H1 (cell line): ENCODE measurements at regions not wholly inside any gene's neighbourhood (a gene's known extent, or its start where the extent isn't known, plus 50 kb on each side); places are given as distances from the start of the nearest gene placed in this dataset.

Source experiments
- CTCF ChIA-PET: fragments of 300-600 bp; sonication (Branson Sonifier 250); formaldehyde crosslinking; loops from one replicate; lab custom pipeline; 2021; ENCODE audit not compliant: partially characterized antibody; lab: Charles Lee
- POLR2A ChIA-PET: fragments of 300-600 bp; sonication (Branson Sonifier 250); formaldehyde crosslinking; loops from one replicate; lab custom pipeline; 2021; ENCODE audit warnings: inconsistent platforms; ENCODE audit not compliant: partially characterized antibody; lab: Charles Lee
- DNase-seq, 2 experiments: peaks; one replicate each; pipeline versions ENCODE4 v3.0.0 to v3.0.0-alpha.2; 2010 to 2022; ENCODE audit warnings: low spot score in 2 of 2, low read depth in 1 of 2, mixed read lengths in 1 of 2
- FAIRE-seq: peaks from 2 replicates; lab custom pipeline; 2011; peaks lifted over from hg19 to GRCh38; lab: Jason Lieb, UNC
- H2AFZ ChIP-seq: 2 replicates; pipeline ENCODE4 v1.8.1; 2012; ENCODE audit warnings: low read length, inconsistent platforms
- H2AK5ac ChIP-seq: 2 replicates; pipeline ENCODE4 v1.6.1; 2013; ENCODE audit warnings: low read depth, low read length
- H2BK120ac ChIP-seq: replicated peaks from 2 replicates; pipeline ENCODE3; 2013; ENCODE audit warnings: low read depth, low read length, inconsistent platforms
- H2BK12ac ChIP-seq: 2 replicates; pipeline ENCODE4 v1.6.1; 2013; ENCODE audit warnings: low read depth, low read length
- H2BK15ac ChIP-seq: 2 replicates; pipeline ENCODE4 v1.6.1; 2013; ENCODE audit warnings: low read length
- H2BK20ac ChIP-seq: 2 replicates; pipeline ENCODE4 v1.6.1; 2013; ENCODE audit warnings: low read length
- H2BK5ac ChIP-seq: 2 replicates; pipeline ENCODE4 v1.6.1; 2013; ENCODE audit warnings: low read depth, low read length
- H3K14ac ChIP-seq: 2 replicates; pipeline ENCODE4 v1.6.1; 2013; ENCODE audit warnings: inconsistent platforms; ENCODE audit not compliant: insufficient read length
- H3K18ac ChIP-seq: 2 replicates; pipeline ENCODE4 v1.6.1; 2013; ENCODE audit warnings: low read length; ENCODE audit errors: extremely low read depth
- H3K23ac ChIP-seq: 2 replicates; pipeline ENCODE4 v1.6.1; 2013; ENCODE audit warnings: inconsistent platforms; ENCODE audit not compliant: insufficient read length
- H3K23me2 ChIP-seq: 2 replicates; pipeline ENCODE4 v1.6.1; 2013; ENCODE audit warnings: low read depth, low read length
- H3K27ac ChIP-seq: 2 replicates; pipeline ENCODE4 v1.6.1; 2011; ENCODE audit warnings: low read depth, low read length, inconsistent platforms
- H3K27me3 ChIP-seq, 4 experiments: replicated peaks in 1 of 4; 1 replicate in 1 of 4; 2 replicates in 3 of 4; pipeline versions ENCODE4 v1.6.1 to v1.8.1; 2011 to 2013; ENCODE audit warnings: low read length in 3 of 4, mild to moderate bottlenecking in 3 of 4, inconsistent platforms in 2 of 4, mixed read lengths in 2 of 4, moderate library complexity in 1 of 4; ENCODE audit not compliant: control insufficient read depth in 3 of 4, insufficient read depth in 3 of 4; ENCODE audit errors: extremely low read depth in 1 of 4
- H3K36me3 ChIP-seq, 4 experiments: 2 replicates each; pipeline versions ENCODE4 v1.6.1 to v1.8.1; 2011 to 2013; ENCODE audit warnings: mild to moderate bottlenecking in 4 of 4, low read length in 3 of 4, moderate library complexity in 2 of 4, control low read depth in 1 of 4, inconsistent platforms in 1 of 4; ENCODE audit not compliant: insufficient read depth in 4 of 4, control insufficient read depth in 2 of 4
- H3K4ac ChIP-seq: replicated peaks from 2 replicates; pipeline ENCODE3; 2013; ENCODE audit warnings: low read length, low read depth, mixed read lengths, inconsistent platforms; ENCODE audit not compliant: insufficient read length
- H3K4me1 ChIP-seq, 4 experiments: replicated peaks in 1 of 4; 1 replicate in 1 of 4; 2 replicates in 3 of 4; pipeline versions ENCODE4 v1.6.1 to v1.8.1; 2011 to 2013; ENCODE audit warnings: low read length in 3 of 4, inconsistent platforms in 2 of 4, mixed read lengths in 1 of 4; ENCODE audit not compliant: insufficient read depth in 4 of 4, control insufficient read depth in 3 of 4
- H3K4me2 ChIP-seq, 2 experiments: 2 replicates each; pipeline versions ENCODE4 v1.6.1 to v1.8.1; 2011 to 2013; ENCODE audit warnings: low read depth in 2 of 2, low read length in 2 of 2, control low read depth in 1 of 2, inconsistent platforms in 1 of 2, mild to moderate bottlenecking in 1 of 2; ENCODE audit not compliant: insufficient read depth in 1 of 2
- H3K4me3 ChIP-seq, 4 experiments: fragments of 200-600, 300-600 bp in 1 of 4; sonication (generic), shearing (Covaris generic), sonication (Bioruptor Twin) in 1 of 4; 2 replicates each; pipeline versions ENCODE4 v1.5.1 to v1.8.1; 2011 to 2016; ENCODE audit warnings: low read length in 4 of 4, low read depth in 3 of 4, control low read depth in 2 of 4, inconsistent platforms in 2 of 4, mild to moderate bottlenecking in 2 of 4, mixed read lengths in 1 of 4, moderate library complexity in 1 of 4; ENCODE audit not compliant: insufficient read depth in 2 of 4; ENCODE audit errors: extremely low read depth in 1 of 4
- H3K56ac ChIP-seq: replicated peaks from 2 replicates; pipeline ENCODE3; 2013; ENCODE audit warnings: low read depth, mild to moderate bottlenecking, mixed read lengths, low read length, inconsistent platforms; ENCODE audit not compliant: insufficient read length
- H3K79me1 ChIP-seq: 2 replicates; pipeline ENCODE4 v1.6.1; 2013; ENCODE audit warnings: low read depth, low read length, control low read depth
- H3K79me2 ChIP-seq, 2 experiments: 2 replicates each; pipeline versions ENCODE4 v1.6.1 to v1.8.1; 2012 to 2013; ENCODE audit warnings: low read length in 2 of 2, mild to moderate bottlenecking in 2 of 2, inconsistent platforms in 1 of 2; ENCODE audit not compliant: insufficient read depth in 2 of 2, control insufficient read depth in 1 of 2
- H3K9ac ChIP-seq, 4 experiments: replicated peaks in 1 of 4; 1 replicate in 1 of 4; 2 replicates in 3 of 4; pipeline versions ENCODE4 v1.6.1 to v1.8.1; 2011 to 2013; ENCODE audit warnings: low read depth in 3 of 4, low read length in 3 of 4, control low read depth in 2 of 4, mild to moderate bottlenecking in 2 of 4, moderate library complexity in 2 of 4, inconsistent platforms in 1 of 4; ENCODE audit errors: extremely low read depth in 1 of 4
- H3K9me3 ChIP-seq, 2 experiments: 2 replicates each; pipeline versions ENCODE4 v1.6.1 to v1.8.1; 2012 to 2013; ENCODE audit warnings: mild to moderate bottlenecking in 2 of 2, moderate library complexity in 2 of 2, control low read depth in 1 of 2, inconsistent platforms in 1 of 2, low read depth in 1 of 2, low read length in 1 of 2, mixed read lengths in 1 of 2; ENCODE audit not compliant: insufficient read depth in 2 of 2
- H4K20me1 ChIP-seq, 2 experiments: replicated peaks in 1 of 2; 2 replicates each; pipeline versions ENCODE3 to v1.8.1; 2011 to 2013; ENCODE audit warnings: inconsistent platforms in 2 of 2, low read length in 2 of 2, mild to moderate bottlenecking in 1 of 2; ENCODE audit not compliant: insufficient read depth in 2 of 2, control insufficient read depth in 1 of 2
- H4K5ac ChIP-seq: 2 replicates; pipeline ENCODE4 v1.6.1; 2013; ENCODE audit warnings: low read length, low read depth, mixed read lengths, inconsistent platforms; ENCODE audit not compliant: insufficient read length
- H4K8ac ChIP-seq: 2 replicates; pipeline ENCODE4 v1.8.0; 2013; ENCODE audit warnings: mild to moderate bottlenecking, moderate library complexity, low read length, inconsistent platforms; ENCODE audit not compliant: insufficient read depth; ENCODE audit errors: extremely low read depth
- H4K91ac ChIP-seq: replicated peaks from 2 replicates; pipeline ENCODE3; 2013; ENCODE audit warnings: low read length, mixed read lengths, inconsistent platforms; ENCODE audit not compliant: insufficient read length
- ATF3 ChIP-seq: IDR thresholded peaks from 2 replicates; pipeline ENCODE4 v1.6.1; 2011; ENCODE audit warnings: low read depth, mild to moderate bottlenecking, low read length; ENCODE audit not compliant: insufficient read depth
- KDM1A ChIP-seq: fragments of 200-600, 300-600 bp; sonication (generic); IDR thresholded peaks from 2 replicates; pipeline ENCODE4 v1.7.1; 2016; ENCODE audit warnings: mild to moderate bottlenecking, low read length, borderline replicate concordance
- POU5F1 ChIP-seq: IDR thresholded peaks from 2 replicates; pipeline ENCODE4 v1.6.1; 2011; ENCODE audit warnings: low read depth, mild to moderate bottlenecking, low read length, moderate library complexity
- SP2 ChIP-seq: IDR thresholded peaks from 2 replicates; pipeline ENCODE4 v1.6.1; 2012; ENCODE audit warnings: mild to moderate bottlenecking, low read length, inconsistent platforms
- WGBS, 2 experiments: shearing (Covaris generic) in 1 of 2; methylation state at CpG; one replicate each; pipeline versions ENCODE4 v1.1.6 to v1.1.7; 2013 to 2015; ENCODE audit warnings: low lambda C conversion rate in 2 of 2, mixed read lengths in 2 of 2, inconsistent platforms in 1 of 2, low coverage in 1 of 2, missing lambda C conversion rate in 1 of 2; ENCODE audit not compliant: insufficient replicate concordance in 2 of 2, insufficient coverage in 1 of 2, insufficient read length in 1 of 2; ENCODE audit errors: extremely low coverage in 1 of 2, missing lambda C conversion rate in 1 of 2; 5-methylcytosine and 5-hydroxymethylcytosine counted together

- no peak overlapping the region for H2BK15ac ChIP-seq
Measured at GRCh38 chr2:138079976-138080375, 115.7 kb downstream of the HNMT start.

More at GRCh38 chr2:138079976-138080375, 115.7 kb downstream of the HNMT start:
- Histone ChIP-seq H2AK5ac (no peak overlapping the region), H3K27ac (no peak overlapping the region), H2BK20ac (no peak overlapping the region), H3K4ac (no peak overlapping the region), H3K36me3 (no peaks in the 10 kb centered on the region), H3K4me2 (no peak overlapping the region), H3K18ac (no peak overlapping the region), H3K23me2 (no peaks in the 10 kb centered on the region), H4K5ac (no peak overlapping the region), H2BK5ac (no peak overlapping the region), H2AFZ (no peak overlapping the region), H3K79me1 (no peaks in the 10 kb centered on the region), H3K14ac (no peak overlapping the region), H3K27me3 (no peaks in the 10 kb centered on the region), H2BK120ac (no peak overlapping the region), H3K9ac (no peak overlapping the region), H4K91ac (no peak overlapping the region), H3K56ac (no peak overlapping the region), H2BK12ac (no peak overlapping the region), H3K4me3 (no peak overlapping the region), H3K79me2 (no peaks in the 10 kb centered on the region), H3K9me3 (no peaks in the 10 kb centered on the region), H4K8ac (no peak overlapping the region), H3K23ac (no peak overlapping the region), H3K4me1 (no peaks in the 10 kb centered on the region), H4K20me1 (no peaks in the 10 kb centered on the region)
- WGBS, 2 experiments, result 89% methylated on average over 2 of the region's 2 CpGs; no CpG with 5 or more reads in 1 of the 2 experiments
- DNase-seq (no peak), FAIRE-seq (no peak)
- TF ChIP-seq ATF3, result no peak
- TF ChIP-seq POU5F1, result no peak
- TF ChIP-seq KDM1A, result no peak
- no peak for TF ChIP-seq SP2
- ChIA-PET CTCF (interaction anchor here (0.9 to 1.6 kb wide), 5 partner anchors 10 to 191 kb away, joined by 3 to 4 read pairs (median 3); no protein-coding TSS in a partner anchor), POLR2A (no interaction called here)
